OCI-LY3 (cell line): ENCODE measurements at regions not wholly inside any gene's neighbourhood (a gene's known extent, or its start where the extent isn't known, plus 50 kb on each side); places are given as distances from the start of the nearest gene placed in this dataset.

Experiments used
- CTCF ChIP-seq: fragments of 200-600, 300-600 bp; sonication (generic); IDR thresholded peaks from 2 replicates; pipeline ENCODE4 v1.5.1; 2014; ENCODE audit warnings: antibody characterized with exemption, low read length, low read depth
- EZH2phosphoT487 ChIP-seq: fragments of 200-600 bp; shearing (Covaris generic); IDR thresholded peaks from 2 replicates; pipeline ENCODE4 v1.6.1; 2018; ENCODE audit warnings: antibody characterized with exemption, mixed run types, low read depth

- no peak for TF ChIP-seq CTCF
- TF ChIP-seq EZH2phosphoT487 = no peak
These were observed 72.1 kb upstream of the ROPN1 start for GRCh38 chr3:124064050-124064449.
